ENCODE measurements at regions not wholly inside any gene's neighbourhood (a gene's known extent, or its start where the extent isn't known, plus 50 kb on each side); places are given as distances from the start of the nearest gene placed in this dataset.

DNA sequence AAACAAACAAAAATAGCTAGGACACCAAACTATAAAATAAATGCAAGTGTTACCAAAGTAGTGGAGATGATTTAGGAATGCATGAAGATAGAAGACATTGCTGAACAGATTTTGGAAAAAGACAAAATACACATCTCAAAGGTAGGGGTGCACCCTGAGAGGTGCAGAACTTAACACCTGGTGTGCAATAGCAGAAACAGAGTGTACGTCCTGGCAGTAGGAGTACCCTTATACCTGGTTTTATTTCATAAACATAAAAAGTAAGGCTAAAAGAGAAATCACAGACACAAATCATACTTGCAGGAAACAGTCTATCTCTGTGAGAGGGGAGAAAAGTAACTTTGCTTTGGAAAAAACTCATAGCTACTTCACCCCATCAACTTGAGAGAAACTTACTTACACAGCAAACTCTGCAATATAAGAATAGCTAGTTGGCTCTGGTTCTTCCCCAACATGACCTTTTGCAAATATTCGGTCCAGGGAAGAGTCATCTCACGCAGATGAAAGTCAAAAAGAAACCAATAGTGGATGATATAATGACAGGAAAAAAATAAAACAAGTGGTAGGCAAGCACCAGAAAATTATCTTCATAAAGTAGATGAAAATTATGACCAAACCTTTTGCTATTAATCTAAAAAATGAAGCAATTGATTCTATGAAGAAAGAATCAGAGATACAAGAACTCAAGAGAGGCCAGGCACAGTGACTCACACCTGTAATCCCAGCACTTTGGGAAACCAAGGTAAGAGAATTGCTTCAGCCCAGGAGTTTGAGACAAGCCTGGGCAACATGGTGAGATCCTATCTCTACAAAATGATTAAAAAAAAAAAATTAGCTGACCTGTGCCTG lies 108.9 kb upstream of the BNIP2 start:
- H3K36me3 ChIP-seq (ENCODE audit: control insufficient read depth in 2 of 2, insufficient read depth in 1 of 2, low read length in 2 of 2) = no peaks in the 10 kb centered on the region
- TF ChIP-seq ZBTB26 (tag by site-specific recombination; optimal IDR thresholded peaks at IDR 0.05) (no peak), YY1 (tag by site-specific recombination; IDR thresholded peaks at IDR 0.05) (no peak), PBX3 (CRISPR knock-in tag; IDR thresholded peaks at IDR 0.05) (no peak), ZNF366 (tag by site-specific recombination; conservative IDR thresholded peaks at IDR 0.05) (no peak), OVOL3 (tag by site-specific recombination; IDR thresholded peaks at IDR 0.05) (no peak), ZNF248 (tag by site-specific recombination; IDR thresholded peaks at IDR 0.05) (no peak), GLI4 (tag by site-specific recombination; IDR thresholded peaks at IDR 0.05) (no peak), ZNF530 (tag by site-specific recombination; IDR thresholded peaks at IDR 0.05; ENCODE audit: low read depth) (no peak), ZNF473 (tag by site-specific recombination; IDR thresholded peaks at IDR 0.05) (no peak), GLI2 (tag by site-specific recombination; IDR thresholded peaks at IDR 0.05; ENCODE audit: borderline replicate concordance, low read depth) (no peak), ZNF664 (tag by site-specific recombination; IDR thresholded peaks at IDR 0.05) (no peak)
- TF ChIP-seq, protein P1, sequence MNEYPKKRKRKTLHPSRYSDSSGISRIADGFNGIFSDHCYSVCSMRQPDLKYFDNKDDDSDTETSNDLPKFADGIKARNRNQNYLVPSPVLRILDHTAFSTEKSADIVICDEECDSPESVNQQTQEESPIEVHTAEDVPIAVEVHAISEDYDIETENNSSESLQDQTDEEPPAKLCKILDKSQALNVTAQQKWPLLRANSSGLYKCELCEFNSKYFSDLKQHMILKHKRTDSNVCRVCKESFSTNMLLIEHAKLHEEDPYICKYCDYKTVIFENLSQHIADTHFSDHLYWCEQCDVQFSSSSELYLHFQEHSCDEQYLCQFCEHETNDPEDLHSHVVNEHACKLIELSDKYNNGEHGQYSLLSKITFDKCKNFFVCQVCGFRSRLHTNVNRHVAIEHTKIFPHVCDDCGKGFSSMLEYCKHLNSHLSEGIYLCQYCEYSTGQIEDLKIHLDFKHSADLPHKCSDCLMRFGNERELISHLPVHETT (tag by site-specific recombination; IDR thresholded peaks at IDR 0.05) = no peak
- TF ChIP-seq, protein P2, sequence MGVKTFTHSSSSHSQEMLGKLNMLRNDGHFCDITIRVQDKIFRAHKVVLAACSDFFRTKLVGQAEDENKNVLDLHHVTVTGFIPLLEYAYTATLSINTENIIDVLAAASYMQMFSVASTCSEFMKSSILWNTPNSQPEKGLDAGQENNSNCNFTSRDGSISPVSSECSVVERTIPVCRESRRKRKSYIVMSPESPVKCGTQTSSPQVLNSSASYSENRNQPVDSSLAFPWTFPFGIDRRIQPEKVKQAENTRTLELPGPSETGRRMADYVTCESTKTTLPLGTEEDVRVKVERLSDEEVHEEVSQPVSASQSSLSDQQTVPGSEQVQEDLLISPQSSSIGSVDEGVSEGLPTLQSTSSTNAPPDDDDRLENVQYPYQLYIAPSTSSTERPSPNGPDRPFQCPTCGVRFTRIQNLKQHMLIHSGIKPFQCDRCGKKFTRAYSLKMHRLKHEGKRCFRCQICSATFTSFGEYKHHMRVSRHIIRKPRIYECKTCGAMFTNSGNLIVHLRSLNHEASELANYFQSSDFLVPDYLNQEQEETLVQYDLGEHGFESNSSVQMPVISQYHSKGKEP (tag by site-specific recombination; IDR thresholded peaks at IDR 0.05) = no peak
- TF ChIP-seq, protein P3, sequence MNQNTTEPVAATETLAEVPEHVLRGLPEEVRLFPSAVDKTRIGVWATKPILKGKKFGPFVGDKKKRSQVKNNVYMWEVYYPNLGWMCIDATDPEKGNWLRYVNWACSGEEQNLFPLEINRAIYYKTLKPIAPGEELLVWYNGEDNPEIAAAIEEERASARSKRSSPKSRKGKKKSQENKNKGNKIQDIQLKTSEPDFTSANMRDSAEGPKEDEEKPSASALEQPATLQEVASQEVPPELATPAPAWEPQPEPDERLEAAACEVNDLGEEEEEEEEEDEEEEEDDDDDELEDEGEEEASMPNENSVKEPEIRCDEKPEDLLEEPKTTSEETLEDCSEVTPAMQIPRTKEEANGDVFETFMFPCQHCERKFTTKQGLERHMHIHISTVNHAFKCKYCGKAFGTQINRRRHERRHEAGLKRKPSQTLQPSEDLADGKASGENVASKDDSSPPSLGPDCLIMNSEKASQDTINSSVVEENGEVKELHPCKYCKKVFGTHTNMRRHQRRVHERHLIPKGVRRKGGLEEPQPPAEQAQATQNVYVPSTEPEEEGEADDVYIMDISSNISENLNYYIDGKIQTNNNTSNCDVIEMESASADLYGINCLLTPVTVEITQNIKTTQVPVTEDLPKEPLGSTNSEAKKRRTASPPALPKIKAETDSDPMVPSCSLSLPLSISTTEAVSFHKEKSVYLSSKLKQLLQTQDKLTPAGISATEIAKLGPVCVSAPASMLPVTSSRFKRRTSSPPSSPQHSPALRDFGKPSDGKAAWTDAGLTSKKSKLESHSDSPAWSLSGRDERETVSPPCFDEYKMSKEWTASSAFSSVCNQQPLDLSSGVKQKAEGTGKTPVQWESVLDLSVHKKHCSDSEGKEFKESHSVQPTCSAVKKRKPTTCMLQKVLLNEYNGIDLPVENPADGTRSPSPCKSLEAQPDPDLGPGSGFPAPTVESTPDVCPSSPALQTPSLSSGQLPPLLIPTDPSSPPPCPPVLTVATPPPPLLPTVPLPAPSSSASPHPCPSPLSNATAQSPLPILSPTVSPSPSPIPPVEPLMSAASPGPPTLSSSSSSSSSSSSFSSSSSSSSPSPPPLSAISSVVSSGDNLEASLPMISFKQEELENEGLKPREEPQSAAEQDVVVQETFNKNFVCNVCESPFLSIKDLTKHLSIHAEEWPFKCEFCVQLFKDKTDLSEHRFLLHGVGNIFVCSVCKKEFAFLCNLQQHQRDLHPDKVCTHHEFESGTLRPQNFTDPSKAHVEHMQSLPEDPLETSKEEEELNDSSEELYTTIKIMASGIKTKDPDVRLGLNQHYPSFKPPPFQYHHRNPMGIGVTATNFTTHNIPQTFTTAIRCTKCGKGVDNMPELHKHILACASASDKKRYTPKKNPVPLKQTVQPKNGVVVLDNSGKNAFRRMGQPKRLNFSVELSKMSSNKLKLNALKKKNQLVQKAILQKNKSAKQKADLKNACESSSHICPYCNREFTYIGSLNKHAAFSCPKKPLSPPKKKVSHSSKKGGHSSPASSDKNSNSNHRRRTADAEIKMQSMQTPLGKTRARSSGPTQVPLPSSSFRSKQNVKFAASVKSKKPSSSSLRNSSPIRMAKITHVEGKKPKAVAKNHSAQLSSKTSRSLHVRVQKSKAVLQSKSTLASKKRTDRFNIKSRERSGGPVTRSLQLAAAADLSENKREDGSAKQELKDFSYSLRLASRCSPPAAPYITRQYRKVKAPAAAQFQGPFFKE (tag by site-specific recombination; IDR thresholded peaks at IDR 0.05; ENCODE audit: borderline replicate concordance) = no peak
- CTCF ChIA-PET = no interaction called here
- H3K4me3 ChIP-seq (ENCODE audit: low read depth, low read length) = no peak overlapping the region
- H3K9me3 ChIP-seq (ENCODE audit: control insufficient read depth, insufficient read depth, low read depth, low read length) = no peaks in the 10 kb centered on the region
- peaks cover 10% of the 10 kb centered on the region for H3K4me1 ChIP-seq (ENCODE audit: control insufficient read depth, insufficient read depth, low read length)
- no peak overlapping the region for H3K27ac ChIP-seq (ENCODE audit: extremely low read depth, low read depth, low read length)
- POLR2A ChIA-PET = no interaction called here
